OCI-LY1 (cell line): ENCODE measurements at regions not wholly inside any gene's neighbourhood (a gene's known extent, or its start where the extent isn't known, plus 50 kb on each side); places are given as distances from the start of the nearest gene placed in this dataset.

Experiments used
- CTCF ChIP-seq: fragments of 200-600 bp; sonication (generic), shearing (Covaris generic); IDR thresholded peaks from 2 replicates; pipeline ENCODE4 v1.5.1; 2017; ENCODE audit warnings: mild to moderate bottlenecking, antibody characterized with exemption, low read length, moderate library complexity, mixed read lengths
- EZH2 ChIP-seq: fragments of 200-600 bp; sonication (generic), shearing (Covaris generic); IDR thresholded peaks from 2 replicates; pipeline ENCODE4 v1.8.0; 2017; ENCODE audit warnings: borderline replicate concordance, mixed run types, mild to moderate bottlenecking, antibody characterized with exemption, low read length, moderate library complexity, mixed read lengths

GRCh38 chr4:189874591-189874990 lies 66.1 kb upstream of the FRG1 start:
- TF ChIP-seq CTCF: no peak
- no peak for TF ChIP-seq EZH2
